ENCODE measurements at regions not wholly inside any gene's neighbourhood (a gene's known extent, or its start where the extent isn't known, plus 50 kb on each side); places are given as distances from the start of the nearest gene placed in this dataset.

DNA sequence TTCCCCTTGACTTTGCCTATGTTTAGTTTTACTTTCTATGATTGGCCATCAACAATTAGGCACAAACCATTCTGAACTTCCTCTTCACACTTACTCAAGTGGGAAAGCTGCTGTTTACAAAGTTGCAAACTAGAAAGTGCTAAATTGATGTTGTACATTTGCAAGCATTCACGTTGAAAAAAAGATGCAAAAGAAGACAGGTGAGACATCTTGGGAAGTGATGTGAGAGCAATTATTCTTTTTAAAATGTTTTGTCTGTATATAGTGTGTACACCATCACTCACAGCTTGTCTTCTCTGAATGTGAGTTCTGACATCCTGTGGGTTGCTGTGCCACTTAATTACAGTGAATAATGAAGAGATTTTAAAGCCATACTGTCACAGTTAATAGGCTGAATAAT lies 874.1 kb upstream of the LRATD1 start:
- H3K9ac ChIP-seq = no peak overlapping the region
- H3K79me2 ChIP-seq (ENCODE audit: low read depth) = no peaks in the 10 kb centered on the region
- no peak overlapping the region for H2AFZ ChIP-seq (replicated peaks)
- no peak overlapping the region for H3K4me2 ChIP-seq
- H3K27ac ChIP-seq = no peak overlapping the region
- H4K20me1 ChIP-seq (ENCODE audit: low read depth) = no peaks in the 10 kb centered on the region
- no peaks in the 10 kb centered on the region for H3K36me3 Mint-ChIP-seq
- no peaks in the 10 kb centered on the region for H3K27me3 Mint-ChIP-seq (ENCODE audit: insufficient read depth, low read depth)
- no peaks in the 10 kb centered on the region for H3K4me1 Mint-ChIP-seq
- no peaks in the 10 kb centered on the region for H3F3A ChIP-seq (ENCODE audit: low read depth)
- H3K9me3 ChIP-seq (ENCODE audit: low read depth) = peaks cover 27% of the 10 kb centered on the region
- no peak overlapping the region for H3K27ac Mint-ChIP-seq
- no peaks in the 10 kb centered on the region for H3K9me3 Mint-ChIP-seq
- no peak overlapping the region for H3K4me3 Mint-ChIP-seq
- H3K4me1 ChIP-seq = no peaks in the 10 kb centered on the region
- H3K4me3 ChIP-seq = no peak overlapping the region
- no peaks in the 10 kb centered on the region for H3K36me3 ChIP-seq
- DNase-seq (ENCODE audit: low spot score) = no peak
- TF ChIP-seq EZH2phosphoT487 (IDR thresholded peaks at IDR 0.05) = no peak
- no peaks in the 10 kb centered on the region for H3K27me3 ChIP-seq

DNA sequence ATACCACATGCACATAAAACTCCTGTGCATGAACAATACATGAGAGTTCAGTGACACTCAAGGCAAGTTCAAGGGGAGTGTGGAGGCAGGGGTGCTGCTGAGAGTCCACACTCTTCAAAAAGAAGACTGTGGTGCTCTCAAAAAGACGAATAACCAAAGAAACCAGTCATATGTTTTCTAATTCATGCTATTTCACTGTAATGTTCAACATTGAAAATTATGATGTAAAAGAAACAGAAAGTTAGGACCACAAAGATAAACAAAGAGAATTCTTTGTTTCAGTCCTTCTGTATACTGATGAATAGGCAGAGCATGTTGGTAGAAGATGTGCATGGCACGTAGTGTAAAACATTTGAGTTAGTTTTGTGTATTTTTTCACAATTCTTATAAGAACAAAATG lies 864.2 kb upstream of the LRATD1 start:
- Histone ChIP-seq H3K9me3 (ENCODE audit: low read depth) (no peaks in the 10 kb centered on the region), H3K79me2 (ENCODE audit: low read depth) (no peaks in the 10 kb centered on the region), H3K4me3 (no peak overlapping the region), H3K4me2 (no peak overlapping the region), H3K36me3 (no peaks in the 10 kb centered on the region), H4K20me1 (ENCODE audit: low read depth) (no peaks in the 10 kb centered on the region), H3K27ac (no peak overlapping the region), H3K4me1 (no peaks in the 10 kb centered on the region), H3K27me3 (no peaks in the 10 kb centered on the region), H3F3A (ENCODE audit: low read depth) (no peaks in the 10 kb centered on the region), H3K9ac (no peak overlapping the region), H2AFZ (replicated peaks) (no peak overlapping the region)
- H3K36me3 Mint-ChIP-seq = no peaks in the 10 kb centered on the region
- TF ChIP-seq EZH2phosphoT487 (IDR thresholded peaks at IDR 0.05) (no peak), EZH2 (IDR thresholded peaks at IDR 0.05) (no peak)
- TF ChIP-seq, protein P1, sequence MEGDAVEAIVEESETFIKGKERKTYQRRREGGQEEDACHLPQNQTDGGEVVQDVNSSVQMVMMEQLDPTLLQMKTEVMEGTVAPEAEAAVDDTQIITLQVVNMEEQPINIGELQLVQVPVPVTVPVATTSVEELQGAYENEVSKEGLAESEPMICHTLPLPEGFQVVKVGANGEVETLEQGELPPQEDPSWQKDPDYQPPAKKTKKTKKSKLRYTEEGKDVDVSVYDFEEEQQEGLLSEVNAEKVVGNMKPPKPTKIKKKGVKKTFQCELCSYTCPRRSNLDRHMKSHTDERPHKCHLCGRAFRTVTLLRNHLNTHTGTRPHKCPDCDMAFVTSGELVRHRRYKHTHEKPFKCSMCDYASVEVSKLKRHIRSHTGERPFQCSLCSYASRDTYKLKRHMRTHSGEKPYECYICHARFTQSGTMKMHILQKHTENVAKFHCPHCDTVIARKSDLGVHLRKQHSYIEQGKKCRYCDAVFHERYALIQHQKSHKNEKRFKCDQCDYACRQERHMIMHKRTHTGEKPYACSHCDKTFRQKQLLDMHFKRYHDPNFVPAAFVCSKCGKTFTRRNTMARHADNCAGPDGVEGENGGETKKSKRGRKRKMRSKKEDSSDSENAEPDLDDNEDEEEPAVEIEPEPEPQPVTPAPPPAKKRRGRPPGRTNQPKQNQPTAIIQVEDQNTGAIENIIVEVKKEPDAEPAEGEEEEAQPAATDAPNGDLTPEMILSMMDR (IDR thresholded peaks at IDR 0.05) = no peak
- H3K4me3 Mint-ChIP-seq = no peak overlapping the region
- H3K27me3 Mint-ChIP-seq (ENCODE audit: insufficient read depth, low read depth) = no peaks in the 10 kb centered on the region
- DNase-seq (ENCODE audit: low spot score) = no peak
- no peaks in the 10 kb centered on the region for H3K9me3 Mint-ChIP-seq
- H3K27ac Mint-ChIP-seq = no peak overlapping the region
- no peaks in the 10 kb centered on the region for H3K4me1 Mint-ChIP-seq

DNA sequence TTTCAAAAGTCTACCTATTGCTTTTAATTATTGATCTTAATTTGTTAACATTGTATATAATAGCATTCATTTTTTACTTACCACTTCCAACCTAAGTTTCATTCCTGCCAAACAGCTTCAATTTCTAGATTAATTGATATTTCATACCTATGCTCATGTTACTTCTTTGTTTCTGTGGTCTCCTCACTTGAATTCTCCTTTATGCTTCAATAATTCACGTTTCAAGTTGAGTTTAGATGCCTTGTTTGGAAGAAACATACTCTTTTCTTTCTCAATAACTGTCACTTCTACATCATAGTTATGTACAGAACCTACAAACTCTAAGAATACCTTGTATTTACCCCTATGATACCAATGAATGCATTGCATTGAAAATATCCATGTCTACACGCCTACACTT lies 862.2 kb upstream of the LRATD1 start:
- H3K9me3 Mint-ChIP-seq = no peaks in the 10 kb centered on the region
- H3K27me3 Mint-ChIP-seq (ENCODE audit: insufficient read depth, low read depth) = no peaks in the 10 kb centered on the region
- no peak overlapping the region for H3K9ac ChIP-seq
- H3K4me3 ChIP-seq = no peak overlapping the region
- H3K27me3 ChIP-seq = no peaks in the 10 kb centered on the region
- no peak overlapping the region for H3K27ac Mint-ChIP-seq
- H3K9me3 ChIP-seq (ENCODE audit: low read depth) = no peaks in the 10 kb centered on the region
- H2AFZ ChIP-seq (replicated peaks) = no peak overlapping the region
- no peaks in the 10 kb centered on the region for H3K4me1 ChIP-seq
- H3K4me2 ChIP-seq = no peak overlapping the region
- no peaks in the 10 kb centered on the region for H3K79me2 ChIP-seq (ENCODE audit: low read depth)
- no peak overlapping the region for H3K4me3 Mint-ChIP-seq
- no peaks in the 10 kb centered on the region for H3F3A ChIP-seq (ENCODE audit: low read depth)
- no peaks in the 10 kb centered on the region for H3K36me3 ChIP-seq
- no peaks in the 10 kb centered on the region for H3K4me1 Mint-ChIP-seq
- H3K27ac ChIP-seq = no peak overlapping the region
- DNase-seq (ENCODE audit: low spot score) = no peak
- no peaks in the 10 kb centered on the region for H3K36me3 Mint-ChIP-seq
- H4K20me1 ChIP-seq (ENCODE audit: low read depth) = no peaks in the 10 kb centered on the region
- TF ChIP-seq, protein P1 (IDR thresholded peaks at IDR 0.05) = no peak
- no peak for TF ChIP-seq EZH2phosphoT487 (IDR thresholded peaks at IDR 0.05)
- TF ChIP-seq EZH2 (IDR thresholded peaks at IDR 0.05) = no peak

DNA sequence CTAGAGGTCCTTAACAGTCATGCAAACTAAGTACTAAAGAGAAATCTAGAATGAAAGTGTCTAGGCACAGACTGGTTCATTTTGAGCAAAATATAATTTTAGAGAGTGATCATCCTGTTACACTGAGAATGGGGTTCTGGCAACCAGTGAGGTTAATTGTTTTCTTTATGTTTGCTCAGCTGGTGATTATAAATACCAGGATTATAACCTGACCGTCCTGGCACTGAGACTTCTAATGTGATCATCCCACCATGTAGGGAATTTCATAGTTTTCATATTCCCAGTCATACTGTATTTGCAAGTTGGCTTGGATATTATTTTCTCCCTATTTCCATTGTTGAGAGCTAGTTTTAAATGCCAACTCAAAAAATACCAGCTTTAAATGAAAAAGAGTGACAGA lies 852.5 kb upstream of the LRATD1 start:
- no peaks in the 10 kb centered on the region for H3F3A ChIP-seq (ENCODE audit: low read depth)
- H3K27me3 Mint-ChIP-seq (ENCODE audit: insufficient read depth, low read depth) = no peaks in the 10 kb centered on the region
- no peak overlapping the region for H3K4me3 Mint-ChIP-seq
- H3K27ac ChIP-seq = no peak overlapping the region
- no peaks in the 10 kb centered on the region for H3K9me3 Mint-ChIP-seq
- H3K27ac Mint-ChIP-seq = no peak overlapping the region
- no peak for DNase-seq (ENCODE audit: low spot score)
- no peak overlapping the region for H2AFZ ChIP-seq (replicated peaks)
- H3K36me3 Mint-ChIP-seq = no peaks in the 10 kb centered on the region
- TF ChIP-seq EZH2phosphoT487 (IDR thresholded peaks at IDR 0.05) (no peak), EZH2 (IDR thresholded peaks at IDR 0.05) (no peak)
- TF ChIP-seq, protein P1 (IDR thresholded peaks at IDR 0.05) = no peak
- no peaks in the 10 kb centered on the region for H4K20me1 ChIP-seq (ENCODE audit: low read depth)
- no peaks in the 10 kb centered on the region for H3K79me2 ChIP-seq (ENCODE audit: low read depth)
- H3K36me3 ChIP-seq = no peaks in the 10 kb centered on the region
- no peak overlapping the region for H3K4me2 ChIP-seq
- no peaks in the 10 kb centered on the region for H3K4me1 ChIP-seq
- no peak overlapping the region for H3K9ac ChIP-seq
- peaks cover 12% of the 10 kb centered on the region for H3K9me3 ChIP-seq (ENCODE audit: low read depth)
- H3K27me3 ChIP-seq = no peaks in the 10 kb centered on the region
- H3K4me3 ChIP-seq = no peak overlapping the region
- no peaks in the 10 kb centered on the region for H3K4me1 Mint-ChIP-seq
